Left ventricle myocardium inferior (tissue), 1 donor: ENCODE measurements at regions not wholly inside any gene's neighbourhood (a gene's known extent, or its start where the extent isn't known, plus 50 kb on each side); places are given as distances from the start of the nearest gene placed in this dataset.

Source experiments
- DNase-seq: peaks from one replicate; pipeline ENCODE4 v3.0.0-alpha.2; 2020
- H3K27ac ChIP-seq: fragments of 200-600 bp; replicated peaks from 2 replicates; pipeline ENCODE4 v1.8.0; 2021
- H3K27me3 ChIP-seq: fragments of 200-600 bp; 2 replicates; pipeline ENCODE4 v1.8.0; 2021; ENCODE audit warnings: low read depth
- H3K36me3 ChIP-seq: fragments of 200-600 bp; 2 replicates; pipeline ENCODE4 v1.8.0; 2021
- H3K4me1 ChIP-seq: fragments of 200-600 bp; 2 replicates; pipeline ENCODE4 v1.8.0; 2021
- H3K4me3 ChIP-seq: fragments of 200-600 bp; 2 replicates; pipeline ENCODE4 v1.8.0; 2021; ENCODE audit warnings: mild to moderate bottlenecking, moderate library complexity
- H3K9me3 ChIP-seq: fragments of 200-600 bp; replicated peaks from 2 replicates; pipeline ENCODE4 v1.8.0; 2021
- intact Hi-C: fragments of 100-400 bp; cut with micrococcal nuclease; formaldehyde crosslinking; loops from one replicate; pipeline ENCODE4 v1.11.0; 2022
- TF ChIP-seq, protein P1 (sequence below): fragments of 200-600 bp; IDR thresholded peaks from 2 replicates; pipeline ENCODE4 v1.8.0; 2021; ENCODE audit warnings: antibody characterized with exemption, mild to moderate bottlenecking, borderline replicate concordance
- donor health status: DM: no; HTN: yes; CAD: no; lungs with severe emphysema.

DNA sequence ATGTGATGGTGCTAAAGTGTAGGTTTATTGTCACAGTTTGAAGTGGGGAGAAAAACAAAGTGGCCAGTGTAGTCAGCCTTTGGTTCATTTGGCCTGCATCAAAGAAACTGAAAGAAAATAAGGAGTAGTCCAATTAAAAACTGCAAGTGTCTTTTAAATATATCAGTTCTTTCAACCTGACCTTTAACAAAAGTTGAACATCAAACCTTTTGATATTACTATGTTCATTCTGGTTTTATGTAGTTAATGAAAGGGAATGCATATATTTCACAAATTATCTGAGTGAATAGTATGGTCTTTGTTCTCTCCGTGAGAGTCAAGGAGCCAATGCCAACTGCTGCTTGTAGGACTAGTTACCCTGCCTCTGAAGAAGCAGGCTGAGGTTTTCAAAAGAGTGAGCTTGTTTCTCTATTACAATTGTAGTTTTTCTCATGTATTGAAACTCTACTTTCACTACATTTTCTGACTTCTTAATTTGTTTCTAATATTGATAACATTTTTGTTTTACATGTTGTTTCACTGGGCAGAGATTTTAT, 1160.8 kb upstream of the LRRTM3 start:
- TF ChIP-seq, protein P1, sequence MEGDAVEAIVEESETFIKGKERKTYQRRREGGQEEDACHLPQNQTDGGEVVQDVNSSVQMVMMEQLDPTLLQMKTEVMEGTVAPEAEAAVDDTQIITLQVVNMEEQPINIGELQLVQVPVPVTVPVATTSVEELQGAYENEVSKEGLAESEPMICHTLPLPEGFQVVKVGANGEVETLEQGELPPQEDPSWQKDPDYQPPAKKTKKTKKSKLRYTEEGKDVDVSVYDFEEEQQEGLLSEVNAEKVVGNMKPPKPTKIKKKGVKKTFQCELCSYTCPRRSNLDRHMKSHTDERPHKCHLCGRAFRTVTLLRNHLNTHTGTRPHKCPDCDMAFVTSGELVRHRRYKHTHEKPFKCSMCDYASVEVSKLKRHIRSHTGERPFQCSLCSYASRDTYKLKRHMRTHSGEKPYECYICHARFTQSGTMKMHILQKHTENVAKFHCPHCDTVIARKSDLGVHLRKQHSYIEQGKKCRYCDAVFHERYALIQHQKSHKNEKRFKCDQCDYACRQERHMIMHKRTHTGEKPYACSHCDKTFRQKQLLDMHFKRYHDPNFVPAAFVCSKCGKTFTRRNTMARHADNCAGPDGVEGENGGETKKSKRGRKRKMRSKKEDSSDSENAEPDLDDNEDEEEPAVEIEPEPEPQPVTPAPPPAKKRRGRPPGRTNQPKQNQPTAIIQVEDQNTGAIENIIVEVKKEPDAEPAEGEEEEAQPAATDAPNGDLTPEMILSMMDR = no peak
- Histone ChIP-seq H3K4me1 (no peaks in the 10 kb centered on the region), H3K4me3 (no peak overlapping the region), H3K27ac (no peak overlapping the region), H3K9me3 (no peaks in the 10 kb centered on the region), H3K36me3 (no peaks in the 10 kb centered on the region), H3K27me3 (no peaks in the 10 kb centered on the region)
- intact Hi-C loops = no loop called here
- no peak for DNase-seq

- no peak overlapping the region for H3K4me3 ChIP-seq
- no peak overlapping the region for H3K27ac ChIP-seq
- H3K36me3 ChIP-seq = no peaks in the 10 kb centered on the region
- H3K4me1 ChIP-seq = no peaks in the 10 kb centered on the region
- intact Hi-C loops = no loop called here
- no peak for DNase-seq
- no peaks in the 10 kb centered on the region for H3K9me3 ChIP-seq
- H3K27me3 ChIP-seq = no peaks in the 10 kb centered on the region
- TF ChIP-seq, protein P1 = no peak
Observed at GRCh38 chr10:65769828-65770227, 1156.0 kb upstream of the LRRTM3 start.

- H3K9me3 ChIP-seq = no peaks in the 10 kb centered on the region
- TF ChIP-seq, protein P1 = no peak
- H3K27me3 ChIP-seq = no peaks in the 10 kb centered on the region
- H3K4me1 ChIP-seq = no peaks in the 10 kb centered on the region
- H3K4me3 ChIP-seq = no peak overlapping the region
- no peaks in the 10 kb centered on the region for H3K36me3 ChIP-seq
- no peak overlapping the region for H3K27ac ChIP-seq
- no peak for DNase-seq
- intact Hi-C loops = no loop called here
Observed at GRCh38 chr10:65778753-65779152, 1147.1 kb upstream of the LRRTM3 start.

GRCh38 chr10:65779985-65780384, 1145.9 kb upstream of the LRRTM3 start:
- Histone ChIP-seq H3K9me3 (no peaks in the 10 kb centered on the region), H3K36me3 (no peaks in the 10 kb centered on the region), H3K4me1 (no peaks in the 10 kb centered on the region), H3K27ac (no peak overlapping the region), H3K27me3 (no peaks in the 10 kb centered on the region), H3K4me3 (no peak overlapping the region)
- intact Hi-C loops = no loop called here
- no peak for DNase-seq
- TF ChIP-seq, protein P1 = no peak

DNA sequence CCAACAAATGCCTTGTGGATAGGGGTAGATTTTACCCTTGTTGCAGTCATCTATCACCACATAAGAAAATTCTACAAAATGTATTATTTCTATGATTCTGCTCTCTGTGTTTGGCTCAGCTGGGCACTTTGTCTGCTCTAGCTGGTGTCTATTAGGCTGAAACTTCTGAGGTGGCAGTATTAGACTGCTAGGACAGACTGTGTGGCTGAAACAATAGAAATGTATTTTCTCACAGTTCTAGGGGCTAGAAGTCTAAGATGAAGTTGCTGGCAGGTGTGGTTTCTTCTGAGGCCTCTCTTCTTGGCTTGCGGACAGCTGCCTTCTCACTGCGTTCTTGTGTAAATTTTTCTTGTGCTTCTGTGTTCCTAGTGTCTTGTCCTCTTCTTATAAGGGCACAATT, 1139.6 kb upstream of the LRRTM3 start:
- TF ChIP-seq, protein P1 = no peak
- Histone ChIP-seq H3K4me3 (no peak overlapping the region), H3K4me1 (no peaks in the 10 kb centered on the region), H3K27ac (no peak overlapping the region), H3K36me3 (no peaks in the 10 kb centered on the region), H3K9me3 (no peaks in the 10 kb centered on the region), H3K27me3 (no peaks in the 10 kb centered on the region)
- intact Hi-C loops = no loop called here
- DNase-seq = no peak
